ENCODE measurements at regions not wholly inside any gene's neighbourhood (a gene's known extent, or its start where the extent isn't known, plus 50 kb on each side); places are given as distances from the start of the nearest gene placed in this dataset.
A peak's percentile ranks its signal among the peaks of the same experiment; 100 is the strongest.

GRCh38 chr4:56209767-56210166 is 177.5 kb downstream of the AASDH start:
- DNase-seq (ENCODE audit: low read depth in 2 of 3, low spot score in 1 of 3) = no peak

DNA sequence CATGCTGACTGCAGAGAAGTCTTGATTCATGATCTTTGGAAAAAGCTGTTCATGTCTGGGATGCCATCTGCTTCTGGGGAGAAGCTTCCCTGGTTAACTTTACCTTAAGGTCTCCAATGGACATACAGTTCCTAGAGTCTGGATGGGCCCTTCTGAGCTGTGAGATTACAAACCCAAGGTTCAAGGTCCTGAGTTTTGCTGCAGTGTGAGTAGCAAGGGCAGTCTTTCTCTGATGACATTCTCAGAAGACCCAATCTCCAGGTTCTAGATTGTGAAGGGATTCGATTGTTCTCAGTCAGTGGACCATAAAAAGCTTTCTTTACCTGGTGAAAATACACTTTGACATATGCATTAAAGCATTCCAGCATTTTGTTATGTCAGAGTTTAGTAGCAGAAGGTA is 179.2 kb downstream of the AASDH start:
- no peak for DNase-seq (ENCODE audit: low read depth in 2 of 3, low spot score in 1 of 3)

- no peak for DNase-seq (ENCODE audit: low read depth in 2 of 3, low spot score in 1 of 3)
Observed at GRCh38 chr4:56206258-56206657, 181.0 kb downstream of the AASDH start.

- DNase-seq (ENCODE audit: low read depth in 2 of 3, low spot score in 1 of 3) = no peak
Observed at GRCh38 chr4:56200275-56200674, 187.0 kb downstream of the AASDH start.

GRCh38 chr4:56198265-56198664 is 189.0 kb downstream of the AASDH start:
- DNase-seq (ENCODE audit: low read depth in 2 of 3, low spot score in 1 of 3) = no peak

GRCh38 chr4:56197387-56197786 is 189.9 kb downstream of the AASDH start:
- no peak for DNase-seq (ENCODE audit: low read depth in 2 of 3, low spot score in 1 of 3)

DNA sequence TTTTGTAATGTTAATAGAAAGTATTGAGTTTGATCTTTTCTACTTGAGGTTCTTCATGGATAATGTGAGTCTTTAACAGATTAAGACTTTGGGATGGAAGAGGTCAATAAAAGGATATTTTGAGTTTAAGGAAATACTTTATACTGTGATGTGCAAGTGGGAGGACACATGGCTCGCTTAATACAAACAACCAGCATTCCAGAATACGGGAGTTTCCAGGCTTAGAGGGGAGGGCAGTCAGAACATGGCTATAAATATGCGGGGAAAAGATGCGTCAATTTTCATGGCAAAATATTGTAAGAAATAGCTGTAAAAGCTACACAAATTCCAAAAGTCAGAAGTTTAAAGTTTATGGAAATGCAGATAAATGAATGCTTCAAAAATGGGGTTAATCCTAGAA is 192.3 kb downstream of the AASDH start:
- no peak for DNase-seq (ENCODE audit: low read depth in 2 of 3, low spot score in 1 of 3)

DNA sequence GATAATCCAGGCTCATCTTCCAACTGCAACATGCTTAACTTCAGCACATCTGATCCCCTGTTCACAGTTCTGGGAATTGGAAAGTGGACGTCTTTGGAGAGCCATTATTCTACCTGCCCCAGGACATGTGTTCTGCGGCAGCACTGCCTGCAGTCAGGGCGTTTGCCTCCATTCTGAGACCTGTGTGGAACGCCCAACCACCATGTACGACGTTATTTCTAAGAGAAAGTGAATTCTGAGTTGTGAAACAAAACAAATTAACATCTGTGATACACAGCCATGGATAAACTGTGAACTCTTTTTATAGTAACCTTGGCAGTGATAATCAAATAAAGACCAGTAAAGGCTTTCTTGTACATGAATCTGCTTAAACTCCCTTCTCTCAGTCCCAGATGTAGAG is 195.8 kb downstream of the AASDH start:
- no peak for DNase-seq (ENCODE audit: low read depth in 2 of 3, low spot score in 1 of 3)

DNA sequence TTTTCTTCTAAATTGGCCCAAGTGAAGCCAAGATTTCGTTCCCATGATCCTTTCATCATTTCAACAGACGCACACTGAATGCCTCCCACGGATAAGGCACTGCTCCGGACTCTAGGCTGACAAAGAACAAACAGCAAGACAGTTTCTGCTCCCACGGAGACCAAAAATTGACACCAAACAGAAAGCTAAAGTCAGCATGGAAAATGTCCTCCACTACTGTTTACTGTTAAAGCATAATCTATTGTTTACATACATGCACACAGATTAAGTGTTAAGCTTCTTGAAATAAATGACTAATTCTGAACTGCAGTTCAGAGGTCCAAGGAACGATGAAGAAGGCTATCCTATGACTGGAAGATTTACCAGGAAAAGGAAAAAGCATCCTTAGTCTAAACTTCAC is 199.6 kb downstream of the AASDH start:
- no peak for DNase-seq (ENCODE audit: low read depth in 2 of 3, low spot score in 1 of 3)

DNA sequence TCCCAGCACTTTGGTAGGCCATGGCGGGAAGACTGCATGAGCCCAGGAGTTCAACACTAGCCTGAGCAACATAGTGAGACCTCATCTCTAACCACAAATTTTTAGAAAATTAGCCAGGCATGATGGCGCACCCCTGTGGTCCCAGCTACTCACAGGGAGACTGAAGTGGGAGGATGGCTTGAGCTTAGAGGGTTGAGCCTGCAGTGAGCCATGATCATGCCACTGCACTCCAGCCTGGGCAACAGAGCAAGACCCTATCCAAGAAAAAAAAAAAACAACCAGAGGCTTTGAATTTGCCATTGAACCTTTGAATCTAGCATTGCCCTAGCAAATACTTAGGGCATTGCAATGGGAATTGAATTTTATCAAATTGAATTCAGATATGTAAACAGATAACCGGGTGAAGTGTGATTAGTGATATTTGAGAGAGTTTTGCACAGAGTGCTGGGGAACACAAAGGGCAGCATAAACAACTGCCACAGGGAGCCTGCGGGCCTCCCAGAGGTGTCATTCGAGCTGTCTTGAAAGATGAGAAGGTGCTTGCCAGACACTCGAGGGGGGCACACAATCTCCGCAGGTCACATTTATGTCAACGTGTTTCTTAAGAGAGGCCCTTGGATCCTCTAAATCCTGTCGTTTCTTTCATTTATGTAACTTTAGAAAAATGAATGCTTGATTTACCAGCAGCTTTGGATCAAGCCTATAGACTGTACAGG is 200.3 kb downstream of the AASDH start:
- no peak for DNase-seq (ENCODE audit: low read depth in 2 of 3, low spot score in 1 of 3)

GRCh38 chr4:56185901-56186300 is 201.4 kb downstream of the AASDH start:
- no peak for DNase-seq (ENCODE audit: low read depth in 2 of 3, low spot score in 1 of 3)

- no peak for DNase-seq (ENCODE audit: low read depth in 2 of 3, low spot score in 1 of 3)
Observed at GRCh38 chr4:56184214-56184613, 203.1 kb downstream of the AASDH start.

DNA sequence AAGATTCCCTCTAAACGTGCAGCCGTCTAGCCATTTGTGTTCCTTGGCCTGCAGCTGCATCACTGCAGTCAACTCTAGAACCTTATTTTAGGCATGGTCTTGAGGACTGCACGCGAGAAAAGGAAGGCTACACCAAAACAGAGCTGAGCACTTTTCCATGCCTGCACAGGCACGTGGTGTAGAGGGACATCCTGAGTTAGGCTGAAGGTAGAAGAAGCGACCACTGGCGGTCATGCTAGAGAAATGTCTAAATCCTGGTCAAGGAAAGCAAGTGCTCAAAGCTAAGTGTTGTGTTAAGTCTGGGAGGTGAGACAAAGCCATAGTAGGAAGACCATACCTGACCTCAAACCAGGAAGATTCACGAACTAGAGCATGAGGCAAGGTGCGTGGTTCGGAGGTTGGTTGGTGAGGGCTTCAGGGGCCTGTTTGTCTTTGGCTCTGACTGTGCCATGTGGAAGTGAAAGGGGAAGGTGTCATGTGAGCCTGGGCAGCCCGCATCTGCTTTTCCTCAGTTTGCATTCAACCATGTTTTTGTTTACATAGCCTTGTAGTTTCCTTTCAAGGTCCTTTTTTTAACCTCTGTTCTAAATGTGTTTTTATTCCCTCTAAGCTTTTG is 203.8 kb downstream of the AASDH start:
- no peak for DNase-seq (ENCODE audit: low read depth in 2 of 3, low spot score in 1 of 3)

GRCh38 chr4:56182356-56182755 is 204.9 kb downstream of the AASDH start:
- no peak for DNase-seq (ENCODE audit: low read depth in 2 of 3, low spot score in 1 of 3)

DNA sequence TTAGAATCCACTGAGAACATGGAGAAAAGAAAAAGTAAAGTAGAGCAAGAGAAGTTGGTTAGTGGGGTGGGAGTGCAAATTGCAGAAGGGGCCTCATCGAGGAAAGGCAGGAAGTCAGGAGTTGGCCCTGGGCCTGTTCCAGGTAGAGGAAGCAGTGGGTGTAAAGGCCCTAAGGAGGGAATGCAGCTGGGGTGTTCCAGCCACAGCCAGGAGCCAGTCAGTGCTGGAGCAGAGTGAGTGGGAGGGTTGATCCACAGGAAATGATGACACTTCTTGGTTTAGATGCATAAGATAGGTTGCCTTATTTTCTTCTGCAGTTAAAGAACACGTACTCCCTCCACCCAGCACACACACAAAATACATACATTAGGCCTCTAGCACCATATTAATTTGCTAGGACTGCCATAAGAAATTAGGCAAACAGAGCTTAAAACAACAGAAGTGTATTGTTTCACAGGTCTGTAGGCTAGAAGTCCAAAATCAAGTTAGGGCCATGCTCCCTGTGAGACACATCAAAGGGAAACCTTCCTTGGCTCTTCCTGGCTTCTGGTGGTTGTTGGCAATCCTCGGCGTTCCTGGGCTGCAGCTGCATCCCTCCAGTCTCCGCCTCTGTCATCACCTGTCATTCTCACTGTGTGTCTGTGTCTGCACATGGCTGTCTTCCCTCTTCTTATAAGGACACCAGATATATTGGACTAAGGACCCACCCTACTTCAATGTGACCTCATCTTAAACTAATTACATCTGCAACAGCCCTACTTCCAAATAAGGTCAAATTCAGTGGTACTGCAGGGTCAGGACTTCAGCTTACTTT is 205.9 kb downstream of the AASDH start:
- DNase-seq (ENCODE audit: low read depth in 2 of 3, low spot score in 1 of 3) = peak in 2 of 3 donors; percentile 8 to 16

DNA sequence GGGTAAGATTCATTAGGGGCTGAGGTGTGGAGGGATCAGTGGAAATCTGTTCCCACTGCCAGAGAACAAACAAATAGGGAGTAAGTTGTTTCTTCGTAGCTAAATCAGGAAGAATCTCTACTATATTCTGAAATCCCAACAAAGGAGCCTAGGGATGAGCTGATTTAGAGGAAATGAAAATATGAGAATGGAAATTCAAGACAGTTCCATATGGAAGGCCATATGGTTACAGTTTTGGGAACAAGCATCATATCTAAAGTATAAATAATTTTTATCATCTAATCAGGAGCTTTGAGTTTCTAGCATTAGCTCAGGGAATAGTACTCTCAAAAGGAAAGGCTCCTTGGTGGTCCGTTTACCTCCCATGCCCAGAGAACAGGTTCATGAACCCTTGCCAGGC is 218.2 kb downstream of the AASDH start:
- no peak for DNase-seq (ENCODE audit: low read depth in 2 of 3, low spot score in 1 of 3)

DNA sequence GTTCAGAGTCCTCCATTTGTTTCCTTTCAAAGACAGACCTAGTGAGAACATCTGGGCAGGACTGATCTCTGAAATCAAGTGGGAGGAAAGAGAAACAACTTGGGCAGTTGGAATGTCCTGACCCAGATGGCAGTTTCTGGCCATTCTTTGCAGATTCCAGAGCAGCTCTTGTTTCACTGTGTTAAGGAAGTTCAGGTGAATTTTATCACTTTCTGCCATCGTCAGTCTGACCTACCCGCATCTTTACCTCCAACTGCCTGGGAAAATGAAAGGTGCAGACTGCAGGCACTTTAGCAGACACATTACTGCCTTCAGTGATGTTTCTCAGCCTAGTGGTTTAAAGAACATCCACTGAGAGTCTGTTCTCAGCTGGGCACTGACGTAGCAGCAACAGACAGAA is 216.2 kb downstream of the CEP135 start:
- DNase-seq (ENCODE audit: low read depth in 2 of 3, low spot score in 1 of 3) = no peak

GRCh38 chr4:56160636-56161035 is 211.9 kb downstream of the CEP135 start:
- DNase-seq (ENCODE audit: low read depth in 2 of 3, low spot score in 1 of 3) = no peak

DNA sequence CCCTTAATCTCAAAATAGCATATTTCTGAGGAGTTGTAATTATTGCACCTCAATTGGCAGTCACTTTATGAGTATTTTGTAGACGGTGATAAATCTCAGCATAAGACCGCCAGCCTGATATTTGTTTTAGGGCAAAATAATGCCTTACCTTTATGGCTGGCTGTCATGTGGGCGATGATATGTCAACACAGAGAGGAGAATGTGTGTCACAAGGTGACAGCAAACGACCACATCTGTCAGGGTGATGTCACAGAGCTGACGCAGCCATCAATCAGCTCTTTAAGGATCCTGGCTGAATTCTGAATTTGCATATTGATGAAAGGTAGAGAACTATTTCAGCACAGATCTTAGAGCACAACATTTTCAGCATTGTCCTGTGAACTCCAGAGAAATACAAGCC is 209.7 kb downstream of the CEP135 start:
- peak in 2 of 3 donors; percentile 3 to 15 for DNase-seq (ENCODE audit: low read depth in 2 of 3, low spot score in 1 of 3)

- no peak for DNase-seq (ENCODE audit: low read depth in 2 of 3, low spot score in 1 of 3)
Observed at GRCh38 chr4:56156141-56156540, 207.4 kb downstream of the CEP135 start.

- no peak for DNase-seq (ENCODE audit: low read depth in 2 of 3, low spot score in 1 of 3)
Observed at GRCh38 chr4:56155432-56155831, 206.7 kb downstream of the CEP135 start.

DNA sequence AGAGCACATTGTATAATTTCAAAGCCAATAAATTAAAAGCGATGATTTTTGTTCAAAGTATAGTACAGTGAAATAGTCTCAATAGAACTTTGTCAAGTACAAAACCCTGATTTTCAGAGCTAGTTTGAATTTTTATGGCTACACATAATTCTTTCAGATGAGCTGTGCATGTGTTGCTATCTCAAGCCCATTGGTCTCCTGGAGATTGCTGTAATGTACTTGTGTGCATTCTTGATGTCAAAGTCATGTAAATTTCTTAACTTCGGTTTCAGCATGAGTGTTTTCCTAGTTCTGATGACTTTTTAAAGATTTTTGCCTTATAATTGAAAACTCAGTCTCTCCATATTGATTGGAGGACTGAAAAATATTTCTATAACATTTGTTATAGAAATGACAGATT is 200.8 kb downstream of the CEP135 start:
- DNase-seq (ENCODE audit: low read depth in 2 of 3, low spot score in 1 of 3) = no peak
